ENCODE measurements at regions not wholly inside any gene's neighbourhood (a gene's known extent, or its start where the extent isn't known, plus 50 kb on each side); places are given as distances from the start of the nearest gene placed in this dataset.

GRCh38 chr14:24725311-24725710 lies 91.3 kb upstream of the GZMB start:
- TF ChIP-seq ZBTB7A (IDR thresholded peaks at IDR 0.05; ENCODE audit: low read depth) (no peak), REST (IDR thresholded peaks at IDR 0.05; ENCODE audit: low read depth) (no peak), NFIC (IDR thresholded peaks at IDR 0.05) (no peak), USF1 (IDR thresholded peaks at IDR 0.05) (no peak), EGR1 (IDR thresholded peaks at IDR 0.05) (no peak), CEBPB (IDR thresholded peaks at IDR 0.05) (no peak), YY1 (IDR thresholded peaks at IDR 0.05; ENCODE audit: low read depth) (no peak), TEAD4 (IDR thresholded peaks at IDR 0.05) (no peak)

GRCh38 chr14:24721775-24722174 lies 87.8 kb upstream of the GZMB start:
- TF ChIP-seq TAF1 (IDR thresholded peaks at IDR 0.05; ENCODE audit: low read depth) (no peak), REST (IDR thresholded peaks at IDR 0.05; ENCODE audit: low read depth) (no peak), EP300 (IDR thresholded peaks at IDR 0.05; ENCODE audit: borderline replicate concordance) (no peak), NFIC (IDR thresholded peaks at IDR 0.05) (no peak), ZBTB7A (IDR thresholded peaks at IDR 0.05; ENCODE audit: low read depth) (no peak), TCF12 (IDR thresholded peaks at IDR 0.05; ENCODE audit: low read depth) (no peak)

- TF ChIP-seq FOXM1 (IDR thresholded peaks at IDR 0.05; ENCODE audit: borderline replicate concordance, low read depth) = no peak
- no peak for TF ChIP-seq CREB1 (IDR thresholded peaks at IDR 0.05; ENCODE audit: low read depth)
- TF ChIP-seq EP300 (IDR thresholded peaks at IDR 0.05; ENCODE audit: borderline replicate concordance) = no peak
- TF ChIP-seq RAD21 (IDR thresholded peaks at IDR 0.05; ENCODE audit: low read depth) = no peak
- no peak for TF ChIP-seq REST (IDR thresholded peaks at IDR 0.05; ENCODE audit: low read depth)
- no peak for TF ChIP-seq EGR1 (IDR thresholded peaks at IDR 0.05)
- no peak for TF ChIP-seq TAF1 (IDR thresholded peaks at IDR 0.05; ENCODE audit: low read depth)
- no peak for TF ChIP-seq CEBPB (IDR thresholded peaks at IDR 0.05)
- no peak for TF ChIP-seq MAX (IDR thresholded peaks at IDR 0.05)
- no peak for TF ChIP-seq YY1 (IDR thresholded peaks at IDR 0.05; ENCODE audit: low read depth)
- TF ChIP-seq NFIC (IDR thresholded peaks at IDR 0.05) = no peak
Measured at GRCh38 chr14:24715239-24715638, 81.2 kb upstream of the GZMB start.

GRCh38 chr14:24713404-24713803 lies 79.4 kb upstream of the GZMB start:
- TF ChIP-seq RAD21 (IDR thresholded peaks at IDR 0.05; ENCODE audit: low read depth) (no peak), MAX (IDR thresholded peaks at IDR 0.05) (no peak), TCF12 (IDR thresholded peaks at IDR 0.05; ENCODE audit: low read depth) (no peak), TEAD4 (IDR thresholded peaks at IDR 0.05) (no peak), CEBPB (IDR thresholded peaks at IDR 0.05) (no peak), ZBTB7A (IDR thresholded peaks at IDR 0.05; ENCODE audit: low read depth) (no peak), EP300 (IDR thresholded peaks at IDR 0.05; ENCODE audit: borderline replicate concordance) (no peak), CREB1 (IDR thresholded peaks at IDR 0.05; ENCODE audit: low read depth) (no peak), FOXM1 (IDR thresholded peaks at IDR 0.05; ENCODE audit: borderline replicate concordance, low read depth) (no peak), TAF1 (IDR thresholded peaks at IDR 0.05; ENCODE audit: low read depth) (no peak), USF1 (IDR thresholded peaks at IDR 0.05) (no peak), EGR1 (IDR thresholded peaks at IDR 0.05) (no peak), REST (IDR thresholded peaks at IDR 0.05; ENCODE audit: low read depth) (no peak), NFIC (IDR thresholded peaks at IDR 0.05) (no peak), YY1 (IDR thresholded peaks at IDR 0.05; ENCODE audit: low read depth) (no peak)

Measured in Ishikawa (cell line).